GM18511 (cell line): ENCODE measurements at regions not wholly inside any gene's neighbourhood (a gene's known extent, or its start where the extent isn't known, plus 50 kb on each side); places are given as distances from the start of the nearest gene placed in this dataset.
"Not testable (repeated sequence)": the region's sequence is repeated elsewhere in the genome, so short reads cannot be mapped to it uniquely, and the experiment has no call there.

Experiments
- ATAC-seq: cut with Tn5 transposase; IDR thresholded peaks from one replicate; pipeline ENCODE4 v1.9.1; 2021; ENCODE audit warnings: mild to moderate bottlenecking, moderate library complexity; ENCODE audit not compliant: unreplicated experiment

GRCh38 chr4:27119239-27119638 lies 258.6 kb downstream of the STIM2 start:
- no peak for ATAC-seq

DNA sequence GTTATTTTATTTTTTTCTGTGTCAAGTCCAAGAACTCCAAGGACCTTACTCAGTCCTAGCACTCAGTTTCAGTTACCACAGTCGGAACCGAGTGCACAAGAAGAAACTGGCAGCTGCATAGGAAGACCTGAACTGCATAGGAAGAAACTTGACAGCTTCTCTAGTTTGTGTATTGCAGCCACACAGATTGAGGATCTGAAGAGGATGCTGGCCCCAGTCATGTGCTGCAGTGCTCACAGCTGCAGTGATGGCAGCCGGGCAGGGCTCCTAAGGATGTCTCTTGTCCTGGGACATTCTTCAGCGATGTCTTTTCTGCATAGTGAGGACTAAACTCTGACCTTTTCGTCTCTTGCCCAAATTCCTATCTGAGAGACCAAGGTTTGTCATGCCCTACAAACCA lies 261.2 kb downstream of the STIM2 start:
- no peak for ATAC-seq

DNA sequence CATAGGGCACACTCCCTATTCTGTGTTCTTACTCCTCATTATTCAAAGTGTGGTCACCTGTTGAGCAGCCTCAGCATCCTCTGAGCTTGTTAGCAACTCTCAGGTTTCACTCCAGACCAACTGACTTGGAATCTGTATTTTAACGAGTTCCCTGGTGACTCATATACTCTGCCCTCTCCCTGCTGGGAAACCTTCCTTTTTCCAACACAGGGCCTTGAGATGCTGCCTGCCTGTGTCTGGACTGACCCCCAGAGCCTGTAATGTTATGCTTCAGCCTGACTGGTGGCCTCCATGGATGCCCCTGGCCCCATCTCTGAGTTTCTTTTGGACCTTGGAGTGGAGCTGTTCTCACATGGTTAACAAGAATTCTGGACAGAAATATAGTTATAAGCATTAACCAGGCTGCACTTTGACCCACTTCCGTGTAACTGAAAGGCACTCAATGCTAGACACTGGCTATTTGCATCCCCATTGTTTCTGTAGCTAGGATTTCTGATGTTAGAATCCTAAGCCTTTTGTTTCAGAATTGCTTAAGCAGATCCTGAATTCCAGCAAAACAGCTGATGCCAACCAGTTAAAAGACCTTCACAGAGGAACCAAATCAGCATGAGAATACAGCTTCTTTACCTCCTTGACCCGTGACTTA lies 262.6 kb downstream of the STIM2 start:
- ATAC-seq = no peak

DNA sequence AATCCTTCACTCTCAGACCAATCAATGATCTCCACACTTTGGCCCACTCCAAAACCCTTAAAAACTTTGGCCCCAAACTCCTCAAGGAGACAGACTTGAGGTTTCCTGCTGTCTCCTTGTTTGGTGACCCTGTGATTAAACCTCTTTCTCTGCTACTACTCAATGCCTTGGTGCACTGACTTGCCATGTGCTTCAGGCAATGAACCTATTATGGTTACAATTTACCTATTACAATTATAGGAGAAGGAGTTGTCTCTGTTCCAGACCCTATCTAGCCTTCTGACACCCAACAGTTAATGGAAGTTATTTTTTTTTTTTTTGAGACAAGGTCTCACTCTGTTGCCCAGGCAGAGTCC lies 263.1 kb downstream of the STIM2 start:
- no peak for ATAC-seq

DNA sequence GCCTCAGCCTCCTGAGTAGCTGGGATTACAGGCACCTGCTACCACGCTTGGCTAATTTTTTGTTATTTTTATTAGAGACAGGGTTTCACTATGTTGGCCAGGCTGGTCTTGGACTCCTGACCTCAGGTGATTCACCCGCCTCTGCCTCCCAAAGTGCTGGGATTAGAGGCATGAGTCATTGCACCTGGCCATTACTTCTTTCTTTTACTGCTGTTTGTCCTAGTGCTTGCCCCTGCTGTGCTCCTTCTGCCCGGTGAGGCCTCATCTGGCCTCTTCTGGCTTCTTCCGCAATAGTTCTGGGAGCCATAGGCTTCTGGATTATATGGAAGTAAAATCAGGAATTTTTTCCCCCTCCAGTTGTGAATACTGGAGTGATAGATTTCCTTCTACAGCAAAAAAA lies 266.3 kb downstream of the STIM2 start:
- ATAC-seq = not testable (repeated sequence)

DNA sequence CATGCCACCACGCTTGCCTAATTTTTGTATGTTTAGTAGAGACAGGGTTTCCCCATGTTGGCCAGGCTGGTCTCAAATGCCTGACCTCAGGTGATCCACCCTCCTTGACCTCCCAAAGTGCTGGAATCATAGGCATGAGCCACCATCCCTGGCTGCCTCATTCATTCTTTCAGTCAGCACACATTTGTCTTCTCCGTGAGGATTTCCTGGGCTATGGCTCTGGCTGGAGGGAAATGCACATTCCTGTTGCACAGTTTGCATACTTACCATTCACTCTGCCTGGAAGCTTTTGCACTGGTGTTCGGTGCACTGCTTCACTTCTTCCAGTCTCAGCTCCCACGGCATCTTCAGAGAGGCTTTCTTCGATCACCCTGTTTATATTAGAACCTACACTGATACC lies 267.8 kb downstream of the STIM2 start:
- ATAC-seq = no peak

DNA sequence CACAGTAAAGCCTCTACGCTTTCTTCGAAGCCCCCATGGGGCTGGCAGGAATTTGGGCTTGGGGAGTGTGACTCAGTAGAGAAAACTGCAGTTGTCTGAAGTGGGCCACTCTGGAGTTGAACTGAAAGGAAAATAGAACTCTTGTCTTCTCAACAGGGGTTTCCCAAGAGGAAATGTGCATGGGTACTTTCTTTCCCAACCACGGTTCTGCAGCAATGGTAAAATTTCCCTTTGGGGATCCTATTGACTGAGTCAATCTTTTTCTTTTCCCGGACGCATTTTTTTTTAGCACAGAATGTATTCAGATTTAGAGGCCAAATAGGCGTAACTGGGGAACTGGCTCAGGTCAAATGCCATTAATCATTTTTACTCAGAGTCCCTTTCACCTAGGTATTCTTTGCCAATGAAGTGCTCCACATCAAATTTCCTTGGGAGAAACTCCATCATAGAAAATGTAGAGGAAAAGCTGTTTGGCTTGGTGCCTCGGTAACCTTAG lies 269.3 kb downstream of the STIM2 start:
- no peak for ATAC-seq

- ATAC-seq = no peak
Measured at GRCh38 chr4:27132497-27132896, 271.9 kb downstream of the STIM2 start.

DNA sequence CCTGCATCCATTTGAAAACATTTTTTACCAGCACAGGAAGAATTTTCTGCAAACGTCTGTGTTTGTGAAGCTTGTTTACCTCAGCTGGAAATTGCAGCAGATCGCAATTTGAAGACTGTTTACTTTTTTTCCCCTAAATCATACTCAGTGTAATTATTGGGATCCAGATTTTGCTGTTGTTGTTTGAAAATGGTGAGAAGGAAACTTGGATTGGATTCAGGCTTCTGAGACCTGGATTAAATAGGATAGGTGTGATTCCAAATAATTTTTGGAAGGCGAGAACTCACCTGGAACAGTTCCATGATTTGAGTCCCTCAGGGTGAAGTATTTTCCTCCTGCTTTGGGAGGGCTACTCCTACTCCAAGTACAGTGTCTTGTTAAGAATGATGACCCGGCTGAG lies 279.8 kb downstream of the STIM2 start:
- no peak for ATAC-seq

DNA sequence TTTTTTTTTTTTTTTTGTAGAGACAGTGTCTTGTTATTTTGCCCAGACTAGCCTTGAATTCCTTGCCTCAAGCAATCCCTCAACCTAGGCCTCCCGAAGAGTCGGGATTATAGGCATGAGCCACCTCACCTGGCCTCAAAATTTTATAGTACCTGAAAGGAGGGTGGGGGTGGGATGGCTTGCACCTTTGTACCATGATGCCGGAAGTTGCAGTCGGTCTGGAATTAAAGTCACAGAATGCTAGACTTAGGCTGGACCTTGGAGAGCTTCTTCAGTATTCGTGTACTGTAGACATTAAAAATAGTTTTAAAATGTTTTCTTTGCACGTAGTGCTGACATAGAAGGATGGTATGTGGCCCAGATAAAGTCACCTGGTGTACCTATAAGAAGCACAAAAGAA lies 280.9 kb downstream of the STIM2 start:
- ATAC-seq = no peak

DNA sequence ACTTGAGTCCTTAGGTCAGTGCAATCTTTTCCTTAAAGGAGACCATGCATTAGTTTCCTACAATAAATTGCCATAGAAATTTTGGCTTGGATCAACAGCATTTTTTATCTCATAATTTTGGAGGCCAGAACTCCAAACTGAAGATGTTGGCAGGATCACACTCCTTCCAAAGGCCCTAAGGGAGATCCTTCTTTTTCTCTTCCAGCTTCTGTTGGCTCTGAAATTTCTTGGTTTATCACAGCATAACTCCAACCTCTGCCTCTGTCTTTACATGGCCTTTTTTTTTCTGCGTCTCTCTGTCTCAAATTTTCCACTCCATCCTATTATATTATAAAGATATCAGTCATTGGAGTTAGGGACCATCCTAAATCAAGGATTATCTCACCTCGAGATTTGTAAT lies 282.2 kb downstream of the STIM2 start:
- no peak for ATAC-seq

DNA sequence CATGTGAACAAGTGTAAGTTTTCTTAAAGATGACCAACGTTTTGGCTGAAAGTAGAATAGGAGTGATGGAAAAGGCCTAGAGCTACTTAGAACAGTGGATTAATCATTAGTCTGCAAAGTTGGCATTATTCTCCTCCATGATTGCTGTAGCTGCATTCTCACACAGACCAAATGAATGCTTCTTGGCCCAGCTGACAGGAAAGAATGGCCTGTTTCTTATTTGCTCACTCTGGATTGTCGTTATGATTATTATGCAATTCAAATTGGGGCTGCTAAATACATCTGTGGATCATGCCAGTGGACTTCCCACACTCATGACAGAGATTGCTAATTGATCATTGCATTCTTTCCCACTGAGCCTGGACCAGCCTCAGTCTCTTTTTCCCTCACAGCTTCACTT lies 285.0 kb downstream of the STIM2 start:
- no peak for ATAC-seq

- ATAC-seq = no peak
Measured at GRCh38 chr4:27148211-27148895, 287.7 kb downstream of the STIM2 start.

- ATAC-seq = no peak
Measured at GRCh38 chr4:27149541-27150212, 289.0 kb downstream of the STIM2 start.

DNA sequence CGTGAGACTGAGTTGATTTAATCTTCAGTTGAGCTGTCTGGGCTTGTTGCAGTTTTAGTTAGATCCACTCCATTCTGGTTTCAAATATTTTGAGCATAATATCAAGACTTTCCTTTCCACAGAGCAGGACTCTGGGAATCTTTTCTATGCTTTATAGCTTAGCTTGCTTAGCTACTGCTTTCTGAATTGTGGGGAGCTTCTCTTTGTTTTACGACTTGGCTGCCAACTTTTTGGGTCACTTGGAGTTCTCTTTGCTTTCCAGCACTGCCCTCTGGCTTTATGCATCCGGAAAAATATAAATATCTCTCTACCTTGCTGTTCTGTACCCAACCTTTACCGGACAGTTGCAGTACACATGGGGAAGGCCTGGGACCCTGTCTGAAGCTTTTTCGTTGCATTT lies 292.1 kb downstream of the STIM2 start:
- no peak for ATAC-seq

DNA sequence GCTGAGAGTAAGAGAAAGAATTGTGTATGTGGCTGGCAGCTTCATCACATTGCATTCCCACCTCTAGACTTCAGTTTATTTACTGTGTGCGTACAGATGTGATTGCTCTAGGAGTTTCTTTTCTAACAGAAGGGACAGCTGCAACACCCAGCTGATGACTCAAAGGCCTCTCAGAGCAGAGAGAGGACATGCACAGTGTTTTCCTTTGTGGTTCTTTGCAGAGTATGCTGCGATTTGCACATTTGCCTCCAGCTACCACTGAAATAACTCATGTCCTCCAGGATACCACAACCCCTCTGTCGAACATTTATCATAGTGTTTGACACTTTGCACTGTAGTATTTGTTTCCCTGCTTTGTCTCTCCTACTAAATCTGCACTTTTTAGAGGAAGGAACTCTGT lies 294.1 kb downstream of the STIM2 start:
- ATAC-seq = no peak

- ATAC-seq = no peak
Measured at GRCh38 chr4:27161191-27161590, 300.6 kb downstream of the STIM2 start.

DNA sequence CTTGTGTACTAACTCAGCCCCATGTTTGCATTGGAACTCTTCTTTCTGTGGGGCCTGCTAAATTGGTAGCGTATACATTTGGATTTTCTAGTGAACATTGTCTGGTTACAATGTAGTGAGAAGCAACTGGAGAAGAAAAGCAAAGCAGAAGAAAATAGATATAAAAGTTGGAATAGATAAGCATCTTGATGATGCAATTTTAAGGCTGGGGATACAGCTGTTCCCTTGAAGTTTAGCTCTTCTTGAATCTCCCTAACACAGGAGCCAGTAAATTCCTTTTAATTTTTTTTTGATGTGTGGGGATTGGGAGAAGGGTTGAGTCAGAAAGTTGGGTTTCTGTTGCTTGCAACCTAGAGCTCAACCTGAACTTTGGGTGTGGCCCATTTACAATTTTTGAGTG lies 308.1 kb downstream of the STIM2 start:
- ATAC-seq = no peak

- no peak for ATAC-seq
Measured at GRCh38 chr4:27173280-27173679, 312.6 kb downstream of the STIM2 start.

- no peak for ATAC-seq
Measured at GRCh38 chr4:27176400-27176799, 315.8 kb downstream of the STIM2 start.

DNA sequence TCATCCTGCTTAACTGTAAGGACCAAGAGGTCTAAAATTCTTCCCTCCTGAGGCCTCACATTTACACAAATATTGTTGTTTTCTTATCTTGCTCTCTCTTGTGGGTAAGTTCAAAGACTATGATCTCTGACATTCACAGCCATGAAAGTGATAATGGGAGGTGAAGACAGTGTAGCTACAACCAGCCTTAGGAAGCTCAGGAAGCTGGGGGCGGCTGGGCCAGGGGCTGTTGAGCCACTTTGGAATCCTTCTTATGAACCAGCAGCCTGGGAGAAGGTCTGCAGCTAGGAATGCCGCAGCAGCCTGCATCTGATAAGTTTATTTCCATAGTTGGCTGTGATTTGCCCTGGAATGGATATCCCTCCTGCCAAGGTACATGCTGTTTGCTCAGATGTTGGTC lies 316.2 kb downstream of the STIM2 start:
- ATAC-seq = no peak

DNA sequence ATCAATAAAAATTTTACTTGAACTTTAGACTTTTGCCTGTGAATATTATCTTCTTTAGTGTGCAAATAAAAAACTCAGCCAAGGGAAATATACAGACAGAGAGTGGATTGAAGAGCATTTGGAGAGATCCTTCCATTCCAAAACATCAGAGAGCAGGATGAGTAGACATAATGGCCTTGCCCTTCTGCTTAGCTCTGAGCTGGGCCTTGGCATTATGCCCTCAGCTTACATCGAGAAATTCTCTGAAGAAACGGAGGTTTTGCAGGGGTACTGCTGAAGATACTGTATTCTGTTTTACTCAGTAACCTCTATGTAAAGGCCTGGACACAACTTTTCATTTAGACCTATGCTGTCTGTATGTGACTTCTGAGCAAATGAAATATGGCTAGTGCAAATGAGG lies 317.4 kb downstream of the STIM2 start:
- no peak for ATAC-seq
